HL-60/S4 (cell line): ENCODE measurements at regions not wholly inside any gene's neighbourhood (a gene's known extent, or its start where the extent isn't known, plus 50 kb on each side); places are given as distances from the start of the nearest gene placed in this dataset.

Experiments
- in situ Hi-C: fragments of 300-500 bp; cut with MboI; formaldehyde crosslinking; loops from 2 replicates; pipeline ENCODE4 v1.14.3; 2022; ENCODE audit warnings: low sequenced_read_pairs

- in situ Hi-C loops = no loop called here
These were observed 348.2 kb downstream of the KCTD12 start for GRCh38 chr13:76538004-76538403.

DNA sequence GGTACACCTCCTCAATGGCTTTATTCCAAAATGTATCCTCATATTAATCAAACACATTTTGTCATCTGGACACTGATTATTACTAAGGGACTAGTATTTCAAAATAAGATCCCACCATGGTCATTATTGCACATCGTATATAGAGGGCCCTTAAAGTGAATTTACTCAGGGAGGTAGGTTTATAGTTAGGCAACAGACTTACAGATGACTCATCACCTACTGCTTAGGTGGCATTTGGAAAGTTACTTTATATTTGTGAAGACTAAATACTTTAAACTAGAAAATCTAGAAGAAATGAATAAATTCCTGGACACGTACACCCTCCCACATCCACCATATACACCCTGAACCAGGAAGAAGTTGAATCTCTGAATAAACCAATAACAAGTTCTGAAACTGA, 353.0 kb downstream of the KCTD12 start:
- in situ Hi-C loops = no loop called here

DNA sequence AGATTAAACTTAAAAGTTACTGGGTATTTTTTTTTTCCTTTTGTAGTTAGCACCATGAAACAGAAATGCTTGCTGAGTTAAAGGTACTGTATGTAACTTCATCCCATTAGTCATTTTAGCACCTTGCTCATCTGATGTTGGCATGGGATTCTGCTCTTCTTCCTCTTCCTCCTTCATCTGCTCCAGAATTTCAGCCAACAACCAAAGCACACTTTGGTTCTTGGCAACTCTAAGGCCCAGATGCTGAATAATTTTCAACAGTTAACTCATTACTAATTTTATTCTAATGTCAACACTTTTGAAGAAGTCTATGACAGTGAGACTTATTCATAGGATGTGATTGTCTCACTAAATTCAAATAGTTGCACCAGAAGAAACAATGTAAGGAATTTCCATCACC, 359.2 kb downstream of the KCTD12 start:
- in situ Hi-C loops = no loop called here

GRCh38 chr13:76523740-76524340, 362.4 kb downstream of the KCTD12 start:
- in situ Hi-C loops = no loop called here

GRCh38 chr13:76522083-76522755, 364.0 kb downstream of the KCTD12 start:
- in situ Hi-C loops = no loop called here

GRCh38 chr13:76519685-76520084, 366.5 kb downstream of the KCTD12 start:
- in situ Hi-C loops = no loop called here

DNA sequence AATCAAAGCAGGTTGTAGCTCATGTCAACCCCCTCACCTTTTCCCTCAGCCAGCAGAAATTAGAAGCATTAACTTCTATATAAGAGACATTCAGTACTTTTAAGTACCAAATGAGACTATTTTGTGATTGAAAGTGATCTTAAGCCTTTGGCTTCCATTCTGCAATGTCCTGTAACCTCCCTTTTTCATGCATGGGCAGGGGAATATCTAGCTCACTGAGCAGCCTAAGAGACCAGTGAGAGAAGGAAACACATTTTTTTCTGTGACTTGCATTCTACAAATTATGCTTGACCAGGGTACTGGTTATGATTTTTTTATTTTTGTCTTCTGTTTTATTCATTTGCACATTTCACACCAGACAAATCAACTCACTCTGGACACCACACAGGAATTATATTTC, 369.6 kb downstream of the KCTD12 start:
- in situ Hi-C loops = no loop called here

GRCh38 chr13:76516013-76516412, 370.2 kb downstream of the KCTD12 start:
- in situ Hi-C loops = no loop called here

DNA sequence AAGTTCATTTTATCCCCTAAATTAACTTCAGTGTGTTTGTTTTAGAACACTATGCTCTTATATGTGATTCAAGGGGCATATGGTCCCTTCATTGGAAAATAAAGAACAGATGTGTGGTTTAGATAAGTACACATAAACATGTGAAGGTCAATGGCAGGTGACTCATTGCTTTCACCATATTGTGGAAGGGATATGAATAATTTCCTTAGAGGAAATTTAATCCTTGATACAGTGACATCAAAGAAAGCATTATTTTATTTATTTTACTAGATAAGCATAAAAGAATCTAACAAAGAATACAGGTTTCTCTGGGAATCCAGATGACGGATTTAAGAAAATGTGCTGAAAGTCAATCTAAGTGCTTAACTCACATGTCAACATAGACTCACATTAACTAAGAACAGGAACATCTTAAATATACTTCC, 373.5 kb downstream of the KCTD12 start:
- in situ Hi-C loops = no loop called here

- in situ Hi-C loops = no loop called here
These were observed 380.8 kb downstream of the KCTD12 start for GRCh38 chr13:76505437-76505836.

DNA sequence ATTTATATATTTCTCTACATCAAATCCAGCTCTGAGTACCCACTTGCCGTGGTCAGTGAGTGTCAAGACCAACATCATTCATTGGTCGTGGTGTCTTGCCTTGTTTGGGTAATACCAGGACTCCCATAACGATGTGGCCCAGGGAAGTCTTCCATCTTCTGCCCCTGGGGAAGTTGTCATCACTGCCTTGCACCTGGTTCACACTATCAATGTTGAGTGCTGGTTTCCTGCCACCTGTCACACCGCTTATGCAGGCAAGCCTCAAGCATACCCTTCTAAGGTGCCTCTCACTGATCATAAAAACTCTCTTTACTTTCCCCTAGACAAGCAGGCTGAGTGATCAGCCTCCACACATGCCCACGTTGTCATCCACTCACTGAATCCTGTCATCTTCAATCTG, 382.4 kb downstream of the KCTD12 start:
- in situ Hi-C loops = no loop called here

DNA sequence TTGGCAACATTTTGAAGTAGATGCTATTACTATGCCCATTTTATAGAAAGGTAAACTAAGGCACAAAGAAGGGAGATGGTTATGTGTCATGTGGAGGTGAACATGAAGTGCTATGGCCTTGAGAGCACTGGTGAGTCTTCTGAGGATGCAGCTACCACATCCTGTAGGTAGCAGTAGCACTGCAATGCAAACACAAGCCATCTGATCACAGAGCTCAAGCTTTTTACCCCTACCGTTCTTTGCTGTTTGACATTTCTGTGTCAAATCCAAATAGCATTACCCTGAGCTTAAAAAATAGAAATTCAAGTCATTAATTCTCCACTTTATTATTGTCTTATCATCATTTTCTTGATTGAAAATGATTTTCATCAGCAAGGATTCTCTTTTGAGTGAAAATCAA, 382.9 kb downstream of the KCTD12 start:
- in situ Hi-C loops = no loop called here

DNA sequence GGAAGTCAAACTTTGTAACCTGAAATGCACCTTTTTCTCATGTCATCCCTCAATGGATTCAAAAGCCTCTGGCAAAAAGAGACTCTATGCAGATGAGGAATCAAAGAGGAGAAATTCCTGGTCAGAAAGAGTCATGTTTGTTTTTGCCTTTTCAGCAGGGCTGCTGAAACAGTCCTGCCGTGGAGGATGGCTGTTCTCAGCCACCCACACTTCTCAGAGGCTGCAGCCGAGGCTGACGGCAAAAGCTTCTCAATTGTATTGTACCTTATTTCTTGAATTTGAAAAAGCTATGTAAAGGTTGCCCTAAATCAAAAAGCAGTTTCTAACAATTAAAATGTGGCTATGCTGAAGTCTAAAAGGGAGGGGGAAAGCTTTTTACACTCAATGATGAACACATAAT, 385.3 kb downstream of the KCTD12 start:
- in situ Hi-C loops = no loop called here

DNA sequence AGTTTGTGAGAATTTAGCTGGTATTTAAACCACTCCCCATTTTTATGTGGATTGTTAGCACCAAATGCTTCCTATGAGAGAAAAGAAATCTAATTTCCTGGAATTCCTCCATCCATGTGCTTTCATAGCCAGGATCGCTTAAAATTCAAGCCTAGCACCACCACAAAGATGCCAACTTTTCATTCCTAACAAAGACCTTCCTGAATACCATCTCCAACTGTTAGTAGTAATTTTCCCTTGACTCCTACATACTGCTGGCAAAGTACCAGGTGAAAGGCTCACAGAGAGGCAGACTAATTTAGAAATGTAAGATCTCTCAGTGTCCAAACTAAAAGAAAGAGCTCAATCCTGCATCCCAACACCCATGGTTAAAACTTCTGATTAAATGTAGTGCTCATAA, 386.3 kb downstream of the KCTD12 start:
- in situ Hi-C loops = no loop called here

DNA sequence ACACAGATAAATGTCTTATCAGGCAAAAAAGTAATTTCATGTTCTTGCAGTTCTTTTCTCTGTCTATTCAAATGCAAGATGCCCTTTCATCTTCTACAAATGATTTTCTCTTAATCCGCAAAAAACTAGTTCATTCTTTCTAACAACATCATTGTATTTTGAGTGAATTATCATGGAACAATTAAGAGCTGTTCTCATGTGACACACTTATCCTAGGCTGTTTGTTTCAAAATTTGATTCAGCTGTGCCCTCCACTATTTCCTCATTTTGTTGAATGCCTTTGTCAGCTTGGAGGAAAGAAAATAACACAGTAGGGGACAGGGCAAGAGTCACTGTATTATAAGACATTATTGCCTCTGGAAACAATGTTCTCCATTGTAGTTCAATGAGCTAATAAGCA, 396.9 kb downstream of the KCTD12 start:
- in situ Hi-C loops = no loop called here

DNA sequence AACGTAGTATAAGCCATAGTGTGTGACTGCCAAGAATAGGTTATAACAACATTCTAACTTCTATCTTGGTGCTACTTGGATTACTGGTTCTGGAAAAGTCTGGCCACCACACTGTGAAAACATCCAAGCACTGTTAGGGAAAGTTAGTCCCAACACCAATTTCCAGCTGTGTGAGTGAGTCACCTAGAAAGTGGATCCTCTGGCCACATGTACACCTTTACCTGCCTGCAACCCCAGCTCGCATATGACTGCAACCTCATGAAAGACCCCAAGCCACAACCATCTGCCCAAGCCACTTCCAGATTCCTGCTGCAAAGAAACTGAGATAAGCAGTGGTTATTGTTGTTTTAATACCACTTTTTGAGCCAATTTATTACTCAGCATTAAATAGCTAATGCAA, 404.5 kb downstream of the KCTD12 start:
- in situ Hi-C loops = no loop called here

GRCh38 chr13:76474966-76475365, 411.2 kb downstream of the KCTD12 start:
- in situ Hi-C loops = loop anchor here (5.0 to 25.0 kb wide), 2 partner anchors 598 to 788 kb away; no protein-coding TSS in a partner anchor

GRCh38 chr13:76474356-76474755, 411.8 kb downstream of the KCTD12 start:
- in situ Hi-C loops = loop anchor here (5.0 to 25.0 kb wide), 2 partner anchors 597 to 787 kb away; no protein-coding TSS in a partner anchor

GRCh38 chr13:76473552-76474134, 412.6 kb downstream of the KCTD12 start:
- in situ Hi-C loops = loop anchor here (5.0 to 25.0 kb wide), 2 partner anchors 596 to 786 kb away; no protein-coding TSS in a partner anchor

GRCh38 chr13:76472916-76473315, 413.3 kb downstream of the KCTD12 start:
- in situ Hi-C loops = loop anchor here (5.0 to 25.0 kb wide), 2 partner anchors 596 to 786 kb away; no protein-coding TSS in a partner anchor

DNA sequence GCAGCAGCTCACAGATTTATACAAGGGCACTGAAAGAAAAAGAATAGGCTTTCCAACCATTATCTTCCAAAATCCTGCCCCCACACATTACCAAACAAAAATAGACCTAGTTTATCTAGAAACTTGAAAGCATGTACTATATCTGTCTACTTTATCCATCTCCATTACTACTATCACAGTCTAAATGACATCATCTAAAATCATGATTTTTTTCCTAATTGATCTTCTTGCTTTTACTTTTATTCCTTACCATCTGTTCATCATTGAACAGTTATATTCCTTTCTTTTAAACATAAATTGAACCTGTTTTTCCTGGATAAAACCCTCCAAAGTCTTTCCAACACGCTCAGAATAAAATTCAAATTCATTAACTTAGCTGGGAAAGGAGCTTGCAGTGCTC, 414.7 kb downstream of the KCTD12 start:
- in situ Hi-C loops = loop anchor here (5.0 to 25.0 kb wide), 2 partner anchors 594 to 784 kb away; no protein-coding TSS in a partner anchor

- in situ Hi-C loops = loop anchor here (5.0 to 25.0 kb wide), 2 partner anchors 594 to 784 kb away; no protein-coding TSS in a partner anchor
These were observed 415.2 kb downstream of the KCTD12 start for GRCh38 chr13:76470991-76471390.
